B cell (primary cell): ENCODE measurements at regions not wholly inside any gene's neighbourhood (a gene's known extent, or its start where the extent isn't known, plus 50 kb on each side); places are given as distances from the start of the nearest gene placed in this dataset.

Source experiments
- ATAC-seq: fragments of 200-7000 bp; cut with Tn5 transposase; one replicate; pipeline ENCODE4 v1.10.0; 2021; ENCODE audit warnings: low read depth, mild to moderate bottlenecking, moderate number of reproducible peaks, moderate library complexity
- CTCF ChIA-PET: fragments of 350-600 bp; sonication (Branson Sonifier 250); formaldehyde crosslinking; loops from one replicate; lab custom pipeline; 2021; ENCODE audit warnings: antibody characterized with exemption, inconsistent platforms; lab: Charles Lee
- POLR2A ChIA-PET: fragments of 350-600 bp; sonication (Branson Sonifier 250); formaldehyde crosslinking; loops from one replicate; lab custom pipeline; 2021; ENCODE audit warnings: antibody characterized with exemption; lab: Charles Lee
- DNase-seq: peaks from one replicate; pipeline ENCODE4 v3.0.0; 2013
- H2AFZ ChIP-seq: 2 replicates; pipeline ENCODE4 v1.6.1; 2012; ENCODE audit warnings: mild to moderate bottlenecking, low read depth, low read length; ENCODE audit not compliant: insufficient read depth, poor library complexity, severe bottlenecking
- H3K27ac ChIP-seq, 2 donors: 1 replicate in 1 of 2; 2 replicates in 1 of 2; pipeline ENCODE4 v1.5.1; 2012 to 2013; ENCODE audit warnings: low read length in 2 of 2, mild to moderate bottlenecking in 2 of 2, moderate library complexity in 1 of 2
- H3K27me3 ChIP-seq, 4 experiments: fragments of 200-600 bp in 1 of 4; sonication (generic) in 1 of 4; replicated peaks in 1 of 4; 1 replicate in 2 of 4; 2 replicates in 2 of 4; pipeline versions ENCODE4 v1.6.1 to v1.7.0; 2013 to 2016; ENCODE audit warnings: low read length in 3 of 4, mild to moderate bottlenecking in 2 of 4, mixed read lengths in 1 of 4, moderate library complexity in 1 of 4; ENCODE audit not compliant: insufficient read depth in 4 of 4, control insufficient read depth in 3 of 4; ENCODE audit errors: control extremely low read depth in 1 of 4
- H3K36me3 ChIP-seq, 2 experiments: replicated peaks in 1 of 2; 1 replicate in 1 of 2; 2 replicates in 1 of 2; pipeline versions ENCODE4 v1.6.1 to v1.7.1; 2013; ENCODE audit warnings: low read length in 1 of 2; ENCODE audit not compliant: insufficient read depth in 2 of 2, control insufficient read depth in 1 of 2; ENCODE audit errors: control extremely low read depth in 1 of 2, extremely low read depth in 1 of 2
- H3K4me1 ChIP-seq, 2 donors: fragments of 200-600 bp in 1 of 2; sonication (generic) in 1 of 2; 1 replicate in 1 of 2; 2 replicates in 1 of 2; pipeline versions ENCODE4 v1.5.1 to v1.6.1; 2013 to 2017; ENCODE audit warnings: low read length in 2 of 2; ENCODE audit not compliant: control insufficient read depth in 2 of 2, insufficient read depth in 2 of 2
- H3K4me2 ChIP-seq: replicated peaks from 2 replicates; pipeline ENCODE3; 2012; ENCODE audit warnings: mild to moderate bottlenecking, low read depth, low read length; ENCODE audit not compliant: poor library complexity, severe bottlenecking
- H3K4me3 ChIP-seq, 5 experiments: fragments of 200-600 bp in 1 of 5; sonication (generic) in 1 of 5; 1 replicate in 3 of 5; 2 replicates in 2 of 5; pipeline versions ENCODE4 v1.5.1 to v1.7.0; 2011 to 2016; ENCODE audit warnings: low read length in 4 of 5, mild to moderate bottlenecking in 4 of 5, low read depth in 2 of 5, control low read depth in 1 of 5, moderate library complexity in 1 of 5; ENCODE audit not compliant: insufficient read depth in 1 of 5; ENCODE audit errors: control extremely low read depth in 1 of 5, extremely low read depth in 1 of 5
- H3K79me2 ChIP-seq: fragments of 200-600 bp; sonication (generic); one replicate; pipeline ENCODE4 v1.6.0; 2016; ENCODE audit warnings: low read length; ENCODE audit not compliant: control insufficient read depth, insufficient read depth
- H3K9ac ChIP-seq: fragments of 200-600 bp; sonication (generic); 2 replicates; pipeline ENCODE4 v1.6.1; 2017; ENCODE audit warnings: mild to moderate bottlenecking, low read length, moderate library complexity
- H3K9me3 ChIP-seq, 3 donors: one replicate each; pipeline versions ENCODE4 v1.6.1 to v1.7.1; 2013; ENCODE audit warnings: low read length in 2 of 3; ENCODE audit not compliant: control insufficient read depth in 2 of 3, insufficient read depth in 1 of 3; ENCODE audit errors: control extremely low read depth in 1 of 3
- H4K20me1 ChIP-seq: 2 replicates; pipeline ENCODE4 v1.6.0; 2012; ENCODE audit warnings: mild to moderate bottlenecking, low read length; ENCODE audit not compliant: insufficient read depth, control insufficient read depth, poor library complexity, severe bottlenecking
- H3K27ac Mint-ChIP-seq: one replicate; pipeline ENCODE4 v1.8.0; 2021; ENCODE audit warnings: mixed read lengths
- H3K27me3 Mint-ChIP-seq: one replicate; pipeline ENCODE4 v1.8.0; 2021; ENCODE audit warnings: mixed read lengths
- H3K4me1 Mint-ChIP-seq: one replicate; pipeline ENCODE4 v1.8.0; 2021; ENCODE audit warnings: mixed read lengths
- H3K4me3 Mint-ChIP-seq: one replicate; pipeline ENCODE4 v1.8.0; 2021; ENCODE audit warnings: mixed read lengths
- H3K9me3 Mint-ChIP-seq: one replicate; pipeline ENCODE4 v1.8.0; 2022; ENCODE audit warnings: mixed read lengths; ENCODE audit not compliant: insufficient read depth
- EZH2 ChIP-seq: IDR thresholded peaks from 2 replicates; pipeline ENCODE4 v1.6.1; 2012; ENCODE audit warnings: borderline replicate concordance, low read depth, mild to moderate bottlenecking, moderate library complexity, low read length; ENCODE audit not compliant: insufficient read depth, poor library complexity, severe bottlenecking
- whole genome bisulfite sequencing: methylation state at CpG from one replicate; pipeline ENCODE4 v1.1.5; 2013; ENCODE audit warnings: missing lambda C conversion rate; ENCODE audit not compliant: insufficient coverage; 5-methylcytosine and 5-hydroxymethylcytosine counted together
- intact Hi-C: fragments of 100-400 bp; cut with micrococcal nuclease; formaldehyde crosslinking; loops from one replicate; pipeline ENCODE4 v1.10.0; 2022
- TF ChIP-seq, protein P1 (sequence below): fragments of 200-600 bp; IDR thresholded peaks from one replicate; pipeline ENCODE4 v1.8.0; 2022; ENCODE audit warnings: antibody characterized with exemption, mild to moderate bottlenecking

GRCh38 chr5:56480078-56480704 lies 247.1 kb upstream of the ANKRD55 start:
- no peaks in the 10 kb centered on the region for H3K9me3 Mint-ChIP-seq
- H3K79me2 ChIP-seq = peaks cover 16% of the 10 kb centered on the region
- peak overlapping the region; percentile 83 for H3K4me2 ChIP-seq
- no peaks in the 10 kb centered on the region for H3K27me3 Mint-ChIP-seq
- H3K4me3 Mint-ChIP-seq = peak overlapping the region; percentile 91
- no peaks in the 10 kb centered on the region for H3K36me3 ChIP-seq
- no peak for TF ChIP-seq EZH2
- TF ChIP-seq, protein P1, sequence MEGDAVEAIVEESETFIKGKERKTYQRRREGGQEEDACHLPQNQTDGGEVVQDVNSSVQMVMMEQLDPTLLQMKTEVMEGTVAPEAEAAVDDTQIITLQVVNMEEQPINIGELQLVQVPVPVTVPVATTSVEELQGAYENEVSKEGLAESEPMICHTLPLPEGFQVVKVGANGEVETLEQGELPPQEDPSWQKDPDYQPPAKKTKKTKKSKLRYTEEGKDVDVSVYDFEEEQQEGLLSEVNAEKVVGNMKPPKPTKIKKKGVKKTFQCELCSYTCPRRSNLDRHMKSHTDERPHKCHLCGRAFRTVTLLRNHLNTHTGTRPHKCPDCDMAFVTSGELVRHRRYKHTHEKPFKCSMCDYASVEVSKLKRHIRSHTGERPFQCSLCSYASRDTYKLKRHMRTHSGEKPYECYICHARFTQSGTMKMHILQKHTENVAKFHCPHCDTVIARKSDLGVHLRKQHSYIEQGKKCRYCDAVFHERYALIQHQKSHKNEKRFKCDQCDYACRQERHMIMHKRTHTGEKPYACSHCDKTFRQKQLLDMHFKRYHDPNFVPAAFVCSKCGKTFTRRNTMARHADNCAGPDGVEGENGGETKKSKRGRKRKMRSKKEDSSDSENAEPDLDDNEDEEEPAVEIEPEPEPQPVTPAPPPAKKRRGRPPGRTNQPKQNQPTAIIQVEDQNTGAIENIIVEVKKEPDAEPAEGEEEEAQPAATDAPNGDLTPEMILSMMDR = no peak
- H3K9me3 ChIP-seq = peaks cover 0 to 4% (median 0%) of the 10 kb centered on the region in 3 donors
- WGBS = 43% methylated on average over 9 of the region's 15 CpGs
- peak; percentile 42 for ATAC-seq
- H3K4me1 ChIP-seq = peaks cover 42 to 57% of the 10 kb centered on the region in 2 donors
- intact Hi-C loops = loop anchor here (5.0 kb wide), 3 partner anchors 207 to 483 kb away; no protein-coding TSS in a partner anchor
- H3K27ac Mint-ChIP-seq = peak overlapping the region; percentile 97
- DNase-seq = peak; percentile 65
- ChIA-PET CTCF (interaction anchor here (0.8 to 4.9 kb wide), 14 partner anchors 10 to 358 kb away, joined by 3 to 37 read pairs (median 4); partner anchors contain the start of gene MAP3K1), POLR2A (interaction anchor here (0.9 to 3.2 kb wide), 8 partner anchors 64 to 339 kb away, joined by 3 to 30 read pairs (median 8); no protein-coding TSS in a partner anchor)
- peak overlapping the region; percentile 69 for H3K9ac ChIP-seq
- peaks cover 44% of the 10 kb centered on the region for H3K4me1 Mint-ChIP-seq
- H3K27me3 ChIP-seq = no peaks in the 10 kb centered on the region
- H2AFZ ChIP-seq = peak overlapping the region; percentile 80
- peak overlapping the region; percentile 93 to 96 for H3K27ac ChIP-seq
- no peaks in the 10 kb centered on the region for H4K20me1 ChIP-seq
- H3K4me3 ChIP-seq = peak overlapping the region; percentile 46 to 72 (median 60)

- H3K79me2 ChIP-seq = peaks cover 16% of the 10 kb centered on the region
- peak overlapping the region; percentile 93 to 96 for H3K27ac ChIP-seq
- Mint-ChIP-seq H3K4me3 (peak overlapping the region; percentile 91), H3K4me1 (peaks cover 44% of the 10 kb centered on the region), H3K27ac (peak overlapping the region; percentile 97), H3K9me3 (no peaks in the 10 kb centered on the region), H3K27me3 (no peaks in the 10 kb centered on the region)
- WGBS = 17% methylated on average over 9 of the region's 9 CpGs
- H3K9ac ChIP-seq = peak overlapping the region; percentile 69
- ATAC-seq (no peak), DNase-seq (peak; percentile 65)
- ChIA-PET CTCF (interaction anchor here (0.8 to 4.9 kb wide), 13 partner anchors 10 to 358 kb away, joined by 3 to 37 read pairs (median 5); partner anchors contain the start of gene MAP3K1), POLR2A (interaction anchor here (0.7 to 3.2 kb wide), 7 partner anchors 64 to 339 kb away, joined by 3 to 18 read pairs (median 6); no protein-coding TSS in a partner anchor)
- no peaks in the 10 kb centered on the region for H3K36me3 ChIP-seq
- H3K27me3 ChIP-seq = no peaks in the 10 kb centered on the region
- intact Hi-C loops = loop anchor here (5.0 to 10.0 kb wide), 5 partner anchors 135 to 482 kb away; no protein-coding TSS in a partner anchor
- peaks cover 42 to 57% of the 10 kb centered on the region in 2 donors for H3K4me1 ChIP-seq
- no peak for TF ChIP-seq EZH2
- TF ChIP-seq, protein P1 = no peak
- peak overlapping the region; percentile 80 for H2AFZ ChIP-seq
- peak overlapping the region; percentile 83 for H3K4me2 ChIP-seq
- no peaks in the 10 kb centered on the region for H4K20me1 ChIP-seq
- peaks cover 0 to 4% (median 0%) of the 10 kb centered on the region in 3 donors for H3K9me3 ChIP-seq
- peak overlapping the region in 4 of 5 experiments; percentile 56 to 72 (median 62) for H3K4me3 ChIP-seq
Measured at GRCh38 chr5:56479696-56480077, 246.6 kb upstream of the ANKRD55 start.
